Stimulated activated CD4-positive, alpha-beta T cell treated with anti-CD3 and anti-CD28 coated beads, Interleukin-12 subunit alpha, Interleukin-12 subunit beta, amount 100 ng/mL, for 48 hours (primary cell): ENCODE measurements at regions not wholly inside any gene's neighbourhood (a gene's known extent, or its start where the extent isn't known, plus 50 kb on each side); places are given as distances from the start of the nearest gene placed in this dataset.
"Not testable (repeated sequence)": the region's sequence is repeated elsewhere in the genome, so short reads cannot be mapped to it uniquely, and the experiment has no call there.

Source experiments
- DNase-seq, 3 donors: peaks; one replicate each; pipeline ENCODE4 v3.0.0-alpha.2; 2020; ENCODE audit warnings: low read depth in 2 of 3, low spot score in 1 of 3

GRCh38 chr3:106302451-106303221, 433.8 kb upstream of the CBLB start:
- peak in 2 of 3 donors; percentile 10 to 19 for DNase-seq

DNA sequence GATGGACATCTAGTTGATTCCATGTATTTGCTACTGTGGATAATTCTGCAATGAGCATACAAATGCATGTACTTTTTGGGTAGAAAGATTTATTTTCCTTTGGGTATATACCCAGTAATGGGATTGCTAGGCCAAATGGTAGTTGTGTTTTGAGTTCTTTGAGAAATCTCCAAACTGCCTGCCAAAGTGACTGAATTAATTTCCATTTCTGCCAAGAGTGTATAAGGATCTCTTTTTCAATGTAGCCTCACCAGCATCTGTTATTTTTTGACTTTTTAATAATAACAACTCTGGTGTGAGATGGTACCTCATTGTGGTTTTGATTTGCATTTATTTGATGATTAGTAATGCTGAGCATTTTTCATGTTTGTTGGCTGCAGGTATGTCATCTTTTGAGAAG, 435.0 kb upstream of the CBLB start:
- DNase-seq: no peak

DNA sequence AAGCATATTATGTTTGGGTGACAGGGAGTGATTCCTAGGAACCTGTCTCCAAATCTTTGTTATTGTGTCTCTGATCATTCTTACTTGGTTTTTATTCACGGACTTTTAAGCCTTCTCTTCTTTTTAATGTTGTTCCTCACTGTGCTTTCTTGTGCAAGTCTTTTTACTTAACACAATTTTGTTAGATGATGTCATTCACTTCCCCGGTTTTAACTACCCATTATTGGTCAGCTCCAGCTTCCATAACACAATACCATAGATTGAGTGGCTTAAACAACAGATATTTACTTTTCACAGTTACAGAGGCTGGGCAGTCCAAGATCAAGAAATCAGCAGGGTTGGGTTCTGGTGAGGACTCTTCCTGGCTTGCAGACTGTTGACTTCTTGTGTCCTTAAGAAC, 436.3 kb upstream of the CBLB start:
- DNase-seq: no peak

DNA sequence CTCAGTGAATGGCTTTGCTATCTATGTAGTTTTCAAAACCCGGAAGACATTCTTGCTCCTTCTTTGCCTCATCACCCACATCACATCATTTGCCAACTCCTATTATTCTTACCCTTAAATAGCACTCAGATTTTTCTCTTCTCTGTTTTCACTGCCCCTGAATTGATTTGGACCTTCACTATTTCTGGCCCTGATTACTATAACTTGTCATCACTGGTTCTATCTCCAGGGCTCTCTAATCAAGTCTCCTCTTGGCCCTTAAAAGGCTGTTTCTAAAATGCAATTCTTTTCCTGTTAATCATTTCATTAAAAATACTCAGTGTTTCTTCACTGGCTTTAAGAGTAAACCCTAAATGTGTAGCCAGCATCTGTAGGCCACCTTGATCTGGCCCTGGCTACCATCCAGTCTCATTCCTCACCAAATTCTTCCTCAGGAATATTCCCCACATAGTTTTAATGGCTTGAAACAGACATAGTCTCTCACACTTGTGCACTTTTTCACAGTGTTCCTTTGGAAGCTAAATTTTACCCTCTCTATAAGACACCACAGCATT, 437.1 kb upstream of the CBLB start:
- no peak for DNase-seq

DNA sequence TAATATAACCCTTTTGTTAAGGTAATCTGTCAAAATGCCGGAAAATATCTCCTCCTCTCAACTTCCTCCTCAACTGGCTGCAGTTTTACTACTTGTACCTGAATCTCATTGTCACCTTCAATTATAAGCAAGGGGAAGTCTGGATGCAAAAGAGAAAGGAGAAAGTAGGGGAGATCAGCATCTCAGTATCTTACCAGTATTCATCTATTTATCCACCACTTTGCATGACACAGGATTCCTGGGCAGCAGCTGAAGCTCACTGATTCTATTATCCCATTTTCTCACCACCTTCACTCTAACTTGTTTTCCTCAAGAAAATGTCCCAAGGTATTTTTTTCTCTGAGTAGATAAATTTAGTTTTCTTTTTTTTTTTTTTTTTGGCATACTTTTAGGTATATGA, 440.5 kb upstream of the CBLB start:
- no peak for DNase-seq

DNA sequence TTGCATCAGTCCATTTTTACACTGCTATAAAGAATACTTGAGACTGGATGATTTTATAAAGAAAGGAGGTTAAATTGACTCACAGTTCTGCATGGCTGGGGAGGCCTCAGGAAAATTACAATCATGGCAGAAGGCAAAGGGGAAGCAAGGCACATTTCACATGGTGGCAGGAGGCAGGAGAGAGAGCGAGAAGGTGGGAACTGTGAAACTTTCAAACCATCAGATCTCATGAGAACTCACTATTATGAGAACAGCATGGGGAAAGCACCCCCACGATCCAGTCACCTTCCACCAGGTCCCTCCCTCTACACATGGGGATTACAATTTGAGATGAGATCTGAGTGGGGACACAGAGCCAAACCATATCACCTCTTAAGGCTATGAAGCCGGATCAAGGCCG, 441.0 kb upstream of the CBLB start:
- not testable (repeated sequence) for DNase-seq

DNA sequence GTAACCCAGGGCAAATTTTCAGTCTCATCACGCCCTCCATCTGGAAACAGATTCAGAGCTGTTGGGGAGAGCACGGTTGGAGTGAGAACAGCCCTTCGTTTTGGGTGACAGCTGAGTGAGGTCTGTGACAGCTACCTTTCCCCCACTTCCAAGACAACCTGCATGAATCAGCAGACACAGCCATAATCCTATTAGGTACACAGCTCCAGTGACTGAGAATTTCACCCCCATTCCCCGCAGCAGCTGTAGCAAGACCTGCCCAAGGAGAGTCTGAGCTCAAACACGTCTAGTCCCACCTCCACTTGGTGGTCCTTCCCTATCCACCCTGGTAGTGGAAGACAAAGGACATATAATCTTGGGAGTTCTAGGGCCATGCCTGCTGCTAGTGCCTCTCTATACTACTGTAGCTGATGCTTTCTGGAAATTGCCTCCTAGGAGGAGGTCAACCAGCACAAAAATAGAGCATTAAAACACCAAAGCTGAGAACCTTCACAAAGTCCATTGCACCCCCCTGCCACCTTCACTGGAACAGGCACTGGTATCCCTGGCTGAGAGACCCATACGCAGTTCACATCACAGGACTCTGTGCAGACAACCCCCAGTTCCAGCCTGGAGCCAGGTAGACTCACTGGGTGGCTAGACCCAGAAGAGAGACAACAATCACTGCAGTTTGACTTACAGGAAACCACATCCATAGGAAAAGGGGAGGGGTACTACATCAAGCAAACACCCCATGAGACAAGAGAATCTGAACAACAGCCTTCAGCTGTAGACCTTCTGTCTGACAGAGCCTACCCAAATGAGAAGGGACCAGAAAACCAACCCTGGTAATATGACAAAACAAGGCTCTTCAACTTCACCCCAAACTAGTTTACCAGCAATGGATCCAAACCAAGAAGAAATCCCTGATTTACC, 448.6 kb upstream of the CBLB start:
- no peak for DNase-seq

DNA sequence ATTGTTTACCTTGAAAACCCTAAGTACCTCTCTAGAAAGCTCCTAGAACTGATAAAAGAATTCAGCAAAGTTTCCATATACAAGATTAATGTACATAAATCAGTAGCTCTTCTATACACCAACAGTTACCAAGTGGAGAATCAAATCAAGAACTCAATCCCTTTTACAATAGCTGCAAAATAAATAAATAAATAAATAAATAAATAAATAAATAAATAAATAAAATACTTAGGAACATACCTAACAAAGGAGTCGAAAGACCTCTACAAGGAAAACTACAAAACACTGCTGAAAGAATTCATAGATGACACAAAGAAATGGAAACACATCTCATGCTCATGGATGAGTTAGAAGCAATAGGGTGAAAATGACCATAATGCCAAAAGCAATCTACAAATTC, 452.6 kb upstream of the CBLB start:
- DNase-seq: not testable (repeated sequence)

GRCh38 chr3:106323586-106323985, 454.8 kb upstream of the CBLB start:
- no peak for DNase-seq

DNA sequence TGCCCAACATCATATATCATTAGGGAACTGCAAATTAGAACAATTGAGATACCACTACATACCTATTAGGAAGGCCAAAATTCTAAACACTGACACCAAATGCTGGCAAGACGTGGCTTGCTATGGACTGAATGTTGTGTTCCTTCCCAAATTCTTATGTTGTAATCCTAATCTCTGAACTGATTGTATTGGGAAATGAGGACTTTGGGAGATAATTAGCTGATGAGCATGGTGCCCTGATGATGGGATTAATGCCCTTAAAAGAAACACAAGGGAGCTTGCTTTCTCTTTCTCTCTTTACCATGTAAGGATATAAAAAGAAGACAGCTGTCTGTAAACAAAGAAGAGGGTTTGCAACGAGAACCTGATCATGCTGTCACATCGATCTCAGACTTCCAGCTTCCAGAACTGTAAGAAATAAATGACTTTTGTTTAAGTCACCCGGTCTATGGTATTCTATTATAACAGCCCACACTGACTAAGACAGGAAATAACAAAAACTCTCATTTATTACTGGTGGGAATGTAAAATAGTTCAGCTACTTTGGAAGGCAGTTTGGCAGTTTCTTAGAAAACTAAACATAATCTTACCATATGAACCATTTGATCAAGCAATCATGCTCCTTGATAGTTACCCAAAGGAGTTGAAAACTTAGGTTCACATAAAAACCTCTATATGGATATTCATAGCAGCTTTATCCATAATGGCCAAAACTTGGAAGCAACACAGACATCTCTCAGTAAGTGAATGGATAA, 458.3 kb upstream of the CBLB start:
- DNase-seq: no peak

DNA sequence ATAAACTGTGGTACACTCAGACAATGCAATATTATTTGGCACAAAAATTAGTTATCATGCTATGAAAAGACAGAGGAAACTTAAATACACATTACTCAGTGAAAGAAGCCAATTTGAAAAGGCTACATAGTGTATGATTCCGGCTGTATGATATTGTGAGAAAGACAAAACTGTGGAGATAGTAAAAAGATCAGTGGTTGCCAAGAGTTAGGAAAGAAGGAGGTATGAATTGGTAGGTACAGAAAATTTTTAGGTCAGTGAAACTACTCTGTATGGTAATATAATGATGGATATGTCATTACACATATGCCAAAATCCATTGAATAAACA, 458.8 kb upstream of the CBLB start:
- DNase-seq: no peak

DNA sequence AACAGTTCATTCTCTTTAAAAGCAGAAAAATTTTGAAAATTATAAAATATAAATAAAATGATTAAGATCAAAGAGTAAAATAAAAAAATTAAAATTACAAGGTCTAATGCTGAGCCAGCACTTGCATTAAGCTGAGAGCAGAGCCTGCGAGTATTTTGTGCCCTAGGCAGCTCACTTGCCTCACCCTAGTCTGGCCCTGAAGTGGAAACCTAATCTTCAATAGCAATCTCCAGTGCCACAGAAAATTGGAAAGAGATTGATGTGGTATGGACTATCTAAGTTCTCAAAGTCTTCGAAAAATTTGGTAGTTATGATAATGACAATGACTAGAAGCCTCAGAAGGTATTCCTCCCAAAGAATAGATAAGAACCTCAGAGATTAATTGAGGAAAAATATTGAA, 459.4 kb upstream of the CBLB start:
- DNase-seq: no peak

GRCh38 chr3:106329521-106329920, 460.7 kb upstream of the CBLB start:
- DNase-seq: no peak

DNA sequence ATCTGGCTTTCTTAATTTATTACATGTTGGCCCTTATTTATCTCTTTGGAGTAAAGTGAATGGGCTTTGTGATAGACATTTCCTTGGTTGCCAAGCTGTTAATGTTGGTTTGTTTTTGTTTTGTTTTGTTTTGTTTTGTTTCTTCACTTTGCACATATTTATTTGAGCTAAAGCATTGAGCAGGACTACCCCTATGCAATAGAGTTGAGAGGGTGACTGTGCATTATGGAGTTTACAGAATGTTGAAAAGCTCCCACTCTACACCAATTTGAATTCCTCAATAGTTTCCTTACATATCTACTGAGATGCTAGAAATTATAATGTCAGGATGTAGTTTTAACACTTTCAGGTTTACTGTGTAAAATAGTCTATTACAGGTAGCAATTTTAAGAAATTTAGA, 462.8 kb upstream of the CBLB start:
- DNase-seq: no peak

DNA sequence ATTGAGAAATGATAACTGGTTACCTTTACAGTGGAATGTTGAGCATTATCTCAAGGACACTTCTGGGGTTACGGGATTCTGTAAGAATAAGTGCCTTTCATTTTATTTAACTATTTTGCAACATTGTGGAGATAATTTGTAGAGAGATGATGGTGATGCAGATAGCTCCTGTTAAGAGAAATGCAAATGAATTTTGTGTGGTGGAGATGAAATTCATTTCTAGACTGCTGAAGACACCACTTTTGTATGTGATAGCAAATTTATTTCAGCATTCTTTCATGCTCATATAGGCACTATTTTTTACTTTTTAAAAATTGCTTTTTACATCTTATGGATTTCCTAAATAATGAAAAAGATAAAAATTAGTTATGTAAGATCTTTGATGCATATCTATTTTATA, 463.3 kb upstream of the CBLB start:
- no peak for DNase-seq

GRCh38 chr3:106332884-106333283, 464.1 kb upstream of the CBLB start:
- peak; percentile 49 to 76 (median 71) for DNase-seq

DNA sequence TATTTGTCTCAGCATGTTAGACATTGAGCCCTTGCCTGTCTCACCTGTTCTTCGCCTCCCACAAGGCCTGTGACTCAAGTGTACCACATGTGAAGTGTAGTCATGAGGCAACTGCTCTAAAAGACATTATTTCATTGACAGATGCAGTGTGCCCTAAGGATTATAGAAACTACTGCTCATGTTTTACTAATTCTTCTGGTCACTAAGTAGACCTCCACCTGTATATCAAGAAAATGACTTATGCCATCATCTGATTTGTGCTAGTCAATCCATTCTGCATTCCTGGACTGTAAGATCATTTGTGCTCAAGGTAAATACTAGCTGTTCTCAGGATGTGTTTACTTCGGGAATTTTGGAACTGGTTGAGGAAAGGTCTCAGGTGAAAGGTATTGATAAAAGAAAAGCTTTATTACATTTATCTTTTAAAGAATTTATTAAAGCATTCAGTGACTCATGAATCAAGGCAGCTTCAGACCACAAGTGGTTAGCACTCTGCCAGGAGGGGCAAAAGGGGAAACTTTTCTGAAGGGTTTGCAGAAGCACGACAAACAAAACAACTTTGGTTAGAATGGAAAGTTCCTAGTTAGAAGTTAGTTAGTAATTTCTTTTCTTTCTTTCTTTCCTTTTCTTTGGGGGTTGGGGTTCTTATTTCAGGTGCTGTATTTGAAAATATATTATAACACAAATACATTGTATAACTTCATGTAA, 465.3 kb upstream of the CBLB start:
- DNase-seq: peak; percentile 45 to 59 (median 58)

GRCh38 chr3:106336619-106337018, 467.8 kb upstream of the CBLB start:
- DNase-seq: no peak

DNA sequence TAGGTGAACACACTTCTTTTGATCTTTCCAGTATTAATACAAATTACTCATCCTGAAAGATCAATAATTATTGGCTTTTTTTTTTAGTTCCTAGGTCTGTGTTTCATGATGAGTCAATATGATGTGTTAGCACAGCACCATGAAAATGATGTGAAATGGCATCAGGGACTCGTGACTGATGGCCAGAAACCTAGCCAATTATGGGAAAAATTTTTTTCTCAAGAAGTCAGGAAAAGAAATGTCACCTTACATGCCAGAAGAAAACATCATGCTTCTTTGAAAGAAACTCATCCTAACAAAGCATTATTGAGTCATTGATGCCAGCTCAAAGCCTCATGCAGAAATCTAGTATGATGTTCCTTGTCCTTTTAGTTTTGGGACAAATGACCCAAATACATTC, 468.3 kb upstream of the CBLB start:
- DNase-seq: no peak

- DNase-seq: no peak
These were observed 469.9 kb upstream of the CBLB start for GRCh38 chr3:106338582-106339214.
